CD4-positive, alpha-beta T cell (primary cell): ENCODE measurements at regions not wholly inside any gene's neighbourhood (a gene's known extent, or its start where the extent isn't known, plus 50 kb on each side); places are given as distances from the start of the nearest gene placed in this dataset.

Experiments
- ATAC-seq: fragments of 200-7000 bp; cut with Tn5 transposase; one replicate; pipeline ENCODE4 v1.10.0; 2022; ENCODE audit warnings: mild to moderate bottlenecking; ENCODE audit not compliant: poor library complexity
- CTCF ChIA-PET: fragments of 350-600 bp; sonication (Branson Sonifier 250); formaldehyde crosslinking; loops from one replicate; lab custom pipeline; 2021; ENCODE audit warnings: antibody characterized with exemption, inconsistent platforms; lab: Charles Lee
- POLR2A ChIA-PET: fragments of 350-600 bp; sonication (Branson Sonifier 250); formaldehyde crosslinking; loops from one replicate; lab custom pipeline; 2021; ENCODE audit warnings: antibody characterized with exemption, inconsistent platforms; lab: Charles Lee
- DNase-seq, 14 experiments: peaks; one replicate each; pipeline ENCODE4 v3.0.0-alpha.2; 2013 to 2020; ENCODE audit warnings: mixed read lengths in 2 of 14
- H3K27ac ChIP-seq, 2 donors: one replicate each; pipeline versions ENCODE4 v1.5.1 to v1.7.0; 2013; ENCODE audit warnings: low read length in 2 of 2, low read depth in 1 of 2, mild to moderate bottlenecking in 1 of 2
- H3K27me3 ChIP-seq, 2 experiments: 1 replicate in 1 of 2; 2 replicates in 1 of 2; pipeline versions ENCODE4 v1.6.1 to v1.7.0; 2013; ENCODE audit warnings: low read length in 2 of 2, control low read depth in 1 of 2, mild to moderate bottlenecking in 1 of 2, moderate library complexity in 1 of 2; ENCODE audit not compliant: insufficient read depth in 2 of 2, control insufficient read depth in 1 of 2
- H3K36me3 ChIP-seq: one replicate; pipeline ENCODE4 v1.6.1; 2013; ENCODE audit warnings: low read length, control low read depth; ENCODE audit not compliant: insufficient read depth
- H3K4me1 ChIP-seq: one replicate; pipeline ENCODE4 v1.6.1; 2013; ENCODE audit warnings: low read length, control low read depth; ENCODE audit not compliant: insufficient read depth
- H3K4me3 ChIP-seq: one replicate; pipeline ENCODE4 v1.5.1; 2013; ENCODE audit warnings: mild to moderate bottlenecking, low read length, moderate library complexity
- H3K9me3 ChIP-seq, 2 experiments: 1 replicate in 1 of 2; 2 replicates in 1 of 2; pipeline versions ENCODE4 v1.6.1 to v1.7.0; 2013; ENCODE audit warnings: low read length in 2 of 2, mild to moderate bottlenecking in 2 of 2, control low read depth in 1 of 2, moderate library complexity in 1 of 2; ENCODE audit not compliant: control insufficient read depth in 1 of 2, insufficient read depth in 1 of 2
- H3K27ac Mint-ChIP-seq: one replicate; pipeline ENCODE4 v1.8.0; 2020; ENCODE audit warnings: mixed read lengths
- H3K27me3 Mint-ChIP-seq: one replicate; pipeline ENCODE4 v1.8.0; 2021; ENCODE audit warnings: mixed read lengths
- H3K36me3 Mint-ChIP-seq: one replicate; pipeline ENCODE4 v1.8.0; 2021; ENCODE audit warnings: low read depth, mixed read lengths
- H3K4me1 Mint-ChIP-seq: one replicate; pipeline ENCODE4 v1.8.0; 2021; ENCODE audit warnings: low read depth, mixed read lengths
- H3K4me3 Mint-ChIP-seq: one replicate; pipeline ENCODE4 v1.8.0; 2020; ENCODE audit warnings: mild to moderate bottlenecking, mixed read lengths
- H3K9me3 Mint-ChIP-seq: one replicate; pipeline ENCODE4 v1.8.0; 2020; ENCODE audit warnings: mixed read lengths
- intact Hi-C, 2 experiments: fragments of 100-400 bp; cut with DNase I in 1 of 2; cut with micrococcal nuclease in 1 of 2; formaldehyde crosslinking; loops; one replicate each; pipeline versions ENCODE4 v1.15.1 to v1.9.0; 2023 to 2025; cut with DNase I, micrococcal nuclease
- TF ChIP-seq, protein P1 (sequence below): fragments of 200-600 bp; IDR thresholded peaks from one replicate; pipeline ENCODE4 v1.8.0; 2022; ENCODE audit warnings: antibody characterized with exemption, mild to moderate bottlenecking

- ChIA-PET POLR2A (no interaction called here), CTCF (no interaction called here)
- TF ChIP-seq, protein P1, sequence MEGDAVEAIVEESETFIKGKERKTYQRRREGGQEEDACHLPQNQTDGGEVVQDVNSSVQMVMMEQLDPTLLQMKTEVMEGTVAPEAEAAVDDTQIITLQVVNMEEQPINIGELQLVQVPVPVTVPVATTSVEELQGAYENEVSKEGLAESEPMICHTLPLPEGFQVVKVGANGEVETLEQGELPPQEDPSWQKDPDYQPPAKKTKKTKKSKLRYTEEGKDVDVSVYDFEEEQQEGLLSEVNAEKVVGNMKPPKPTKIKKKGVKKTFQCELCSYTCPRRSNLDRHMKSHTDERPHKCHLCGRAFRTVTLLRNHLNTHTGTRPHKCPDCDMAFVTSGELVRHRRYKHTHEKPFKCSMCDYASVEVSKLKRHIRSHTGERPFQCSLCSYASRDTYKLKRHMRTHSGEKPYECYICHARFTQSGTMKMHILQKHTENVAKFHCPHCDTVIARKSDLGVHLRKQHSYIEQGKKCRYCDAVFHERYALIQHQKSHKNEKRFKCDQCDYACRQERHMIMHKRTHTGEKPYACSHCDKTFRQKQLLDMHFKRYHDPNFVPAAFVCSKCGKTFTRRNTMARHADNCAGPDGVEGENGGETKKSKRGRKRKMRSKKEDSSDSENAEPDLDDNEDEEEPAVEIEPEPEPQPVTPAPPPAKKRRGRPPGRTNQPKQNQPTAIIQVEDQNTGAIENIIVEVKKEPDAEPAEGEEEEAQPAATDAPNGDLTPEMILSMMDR: no peak
- intact Hi-C loops: no loop called here
- Histone ChIP-seq H3K27me3 (no peaks in the 10 kb centered on the region), H3K4me3 (no peak overlapping the region), H3K9me3 (peaks cover 10 to 17% of the 10 kb centered on the region in 2 experiments), H3K4me1 (no peaks in the 10 kb centered on the region), H3K27ac (no peak overlapping the region), H3K36me3 (no peaks in the 10 kb centered on the region)
- Mint-ChIP-seq H3K4me1 (no peaks in the 10 kb centered on the region), H3K9me3 (peaks cover 3% of the 10 kb centered on the region), H3K4me3 (no peak overlapping the region), H3K36me3 (no peaks in the 10 kb centered on the region), H3K27me3 (no peaks in the 10 kb centered on the region), H3K27ac (no peak overlapping the region)
- no peak for DNase-seq
- no peak for ATAC-seq
Observed at GRCh38 chr19:29002336-29002735, 210.6 kb downstream of the UQCRFS1 start.

- Histone ChIP-seq H3K27me3 (no peaks in the 10 kb centered on the region), H3K4me1 (no peaks in the 10 kb centered on the region), H3K9me3 (peaks cover 13 to 14% of the 10 kb centered on the region in 2 experiments), H3K4me3 (no peak overlapping the region), H3K36me3 (no peaks in the 10 kb centered on the region), H3K27ac (no peak overlapping the region)
- no peaks in the 10 kb centered on the region for H3K27me3 Mint-ChIP-seq
- ChIA-PET POLR2A (no interaction called here), CTCF (no interaction called here)
- intact Hi-C loops: no loop called here
- TF ChIP-seq, protein P1: no peak
- H3K4me3 Mint-ChIP-seq: no peak overlapping the region
- DNase-seq (no peak), ATAC-seq (no peak)
- no peaks in the 10 kb centered on the region for H3K4me1 Mint-ChIP-seq
- no peaks in the 10 kb centered on the region for H3K36me3 Mint-ChIP-seq
- no peak overlapping the region for H3K27ac Mint-ChIP-seq
- H3K9me3 Mint-ChIP-seq: peaks cover 3% of the 10 kb centered on the region
Observed at GRCh38 chr19:29001597-29002245, 211.2 kb downstream of the UQCRFS1 start.

GRCh38 chr19:29001141-29001581, 211.8 kb downstream of the UQCRFS1 start:
- Histone ChIP-seq H3K4me3 (no peak overlapping the region), H3K36me3 (no peaks in the 10 kb centered on the region), H3K27ac (no peak overlapping the region), H3K4me1 (no peaks in the 10 kb centered on the region), H3K9me3 (peaks cover 13 to 14% of the 10 kb centered on the region in 2 experiments), H3K27me3 (no peaks in the 10 kb centered on the region)
- POLR2A ChIA-PET: no interaction called here
- peaks cover 3% of the 10 kb centered on the region for H3K9me3 Mint-ChIP-seq
- H3K4me3 Mint-ChIP-seq: no peak overlapping the region
- H3K4me1 Mint-ChIP-seq: no peaks in the 10 kb centered on the region
- DNase-seq (no peak), ATAC-seq (no peak)
- intact Hi-C loops: no loop called here
- H3K27ac Mint-ChIP-seq: no peak overlapping the region
- CTCF ChIA-PET: no interaction called here
- H3K27me3 Mint-ChIP-seq: no peaks in the 10 kb centered on the region
- TF ChIP-seq, protein P1: no peak
- H3K36me3 Mint-ChIP-seq: no peaks in the 10 kb centered on the region
